HG03575 (cell line): ENCODE measurements at regions not wholly inside any gene's neighbourhood (a gene's known extent, or its start where the extent isn't known, plus 50 kb on each side); places are given as distances from the start of the nearest gene placed in this dataset.
"Not testable (repeated sequence)": the region's sequence is repeated elsewhere in the genome, so short reads cannot be mapped to it uniquely, and the experiment has no call there.

ENCODE experiments used
- ATAC-seq: cut with Tn5 transposase; IDR thresholded peaks from one replicate; pipeline ENCODE4 v1.9.1; 2021; ENCODE audit not compliant: unreplicated experiment, insufficient number of reproducible peaks, low FRiP score; ENCODE audit errors: extremely low read depth

DNA sequence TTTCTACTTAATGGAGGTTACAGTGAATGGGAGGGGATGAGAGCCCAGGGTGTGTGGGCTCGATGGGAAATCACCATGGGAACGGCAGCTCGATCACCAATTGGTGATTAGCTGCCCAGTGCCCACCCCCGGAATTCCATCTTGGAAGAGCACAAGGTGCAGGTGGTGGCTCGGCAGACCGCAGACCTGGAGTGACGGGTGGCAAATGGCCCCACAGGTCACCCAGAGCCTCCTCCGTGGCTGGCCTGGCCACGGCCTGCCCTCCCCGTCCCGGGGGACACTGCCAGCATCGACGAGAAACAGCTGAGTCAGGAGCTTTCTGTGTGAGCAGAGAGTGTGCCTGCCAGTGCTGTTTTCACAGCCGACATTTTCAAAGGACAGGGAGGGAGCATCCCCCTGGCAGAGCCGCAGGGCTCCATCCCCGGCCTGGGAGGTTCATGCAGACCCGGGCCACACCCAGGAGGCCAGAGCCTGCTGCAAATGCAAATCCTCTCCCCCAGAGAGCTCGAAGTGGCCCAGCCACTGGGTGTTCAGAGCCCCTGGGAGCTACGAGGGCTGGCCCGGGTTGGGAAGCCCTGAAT lies 176.4 kb upstream of the MYT1L start:
- no peak for ATAC-seq

DNA sequence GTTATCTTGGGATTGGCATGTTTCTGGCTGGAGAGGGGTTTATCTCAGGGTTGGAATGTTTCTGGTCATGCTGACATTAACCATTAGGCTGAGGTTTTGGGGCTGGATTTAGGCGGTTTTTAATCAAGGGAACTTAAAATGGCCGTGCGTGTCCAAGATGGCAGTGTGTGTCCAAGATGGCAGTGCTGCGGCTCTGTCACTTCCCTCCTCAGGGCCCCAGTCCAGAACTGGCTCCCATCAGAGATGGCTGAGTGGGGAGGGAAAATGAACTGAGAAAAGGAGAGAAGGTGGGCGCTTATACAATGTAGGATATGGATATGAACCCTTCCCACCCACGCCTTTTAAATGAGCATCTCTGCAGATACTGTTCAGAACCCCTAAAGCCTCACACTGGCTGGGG lies 175.5 kb upstream of the MYT1L start:
- no peak for ATAC-seq

DNA sequence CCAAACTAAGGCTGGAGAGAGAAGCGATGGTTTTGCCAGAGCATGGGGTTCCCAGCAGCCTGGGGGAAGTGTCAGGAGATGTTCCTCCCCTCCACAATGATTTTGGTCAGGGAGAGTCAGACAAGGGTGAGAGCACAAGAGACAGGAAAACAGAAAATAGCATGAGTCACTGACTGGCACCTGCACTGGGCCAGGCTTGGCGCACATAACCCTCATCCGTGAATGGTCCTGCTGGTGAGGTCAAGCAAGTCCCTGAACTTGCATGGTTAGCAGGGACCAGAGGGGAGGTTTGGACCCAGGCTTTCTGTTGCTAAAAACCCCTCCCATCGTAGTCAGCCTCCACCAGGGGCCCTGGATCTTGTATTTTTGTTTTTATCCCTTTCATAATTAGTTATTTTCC lies 174.5 kb upstream of the MYT1L start:
- no peak for ATAC-seq

DNA sequence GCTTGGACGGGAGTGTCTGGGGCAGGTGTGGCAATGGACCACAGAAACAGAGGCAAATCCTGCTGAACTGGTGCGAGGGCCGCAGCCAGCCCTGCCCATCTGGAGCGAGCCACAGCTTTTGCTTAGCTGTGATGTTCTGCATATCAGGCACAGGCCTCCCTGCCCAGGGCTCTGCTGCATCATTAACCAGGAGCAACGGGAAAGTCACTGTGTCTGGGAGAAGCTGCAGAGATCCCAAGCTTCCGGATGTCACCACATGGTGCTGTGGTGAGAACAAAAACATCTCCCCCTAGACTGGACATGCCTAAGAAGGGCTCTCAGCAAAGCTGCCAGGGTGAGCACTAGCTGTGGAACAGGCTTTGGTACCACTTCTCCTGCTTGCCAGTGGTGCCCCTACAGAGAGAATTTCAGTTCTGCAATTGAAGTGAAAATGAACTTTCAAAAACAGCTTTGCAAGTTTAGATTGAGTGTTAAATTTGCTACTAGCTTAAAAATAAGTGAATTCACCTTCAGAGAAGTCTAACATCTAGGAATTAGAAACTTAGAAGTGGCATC lies 172.9 kb upstream of the MYT1L start:
- no peak for ATAC-seq

DNA sequence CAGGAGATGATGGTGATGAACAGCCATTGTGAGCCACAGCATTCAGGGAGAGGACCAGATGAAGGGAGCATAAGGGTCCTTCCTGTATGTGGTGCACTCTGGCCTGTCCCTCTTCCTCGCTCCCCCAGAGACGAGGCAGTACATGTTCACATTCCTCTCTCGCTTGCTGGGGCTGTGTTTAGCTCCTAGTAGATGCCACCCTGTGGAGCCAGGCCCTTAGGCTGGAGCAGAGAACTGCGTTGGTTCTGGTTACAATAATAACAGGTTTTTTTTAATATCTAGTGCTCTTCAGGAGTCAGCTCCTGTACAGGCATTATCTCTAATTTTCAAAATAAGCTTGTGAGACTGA lies 171.1 kb upstream of the MYT1L start:
- no peak for ATAC-seq

DNA sequence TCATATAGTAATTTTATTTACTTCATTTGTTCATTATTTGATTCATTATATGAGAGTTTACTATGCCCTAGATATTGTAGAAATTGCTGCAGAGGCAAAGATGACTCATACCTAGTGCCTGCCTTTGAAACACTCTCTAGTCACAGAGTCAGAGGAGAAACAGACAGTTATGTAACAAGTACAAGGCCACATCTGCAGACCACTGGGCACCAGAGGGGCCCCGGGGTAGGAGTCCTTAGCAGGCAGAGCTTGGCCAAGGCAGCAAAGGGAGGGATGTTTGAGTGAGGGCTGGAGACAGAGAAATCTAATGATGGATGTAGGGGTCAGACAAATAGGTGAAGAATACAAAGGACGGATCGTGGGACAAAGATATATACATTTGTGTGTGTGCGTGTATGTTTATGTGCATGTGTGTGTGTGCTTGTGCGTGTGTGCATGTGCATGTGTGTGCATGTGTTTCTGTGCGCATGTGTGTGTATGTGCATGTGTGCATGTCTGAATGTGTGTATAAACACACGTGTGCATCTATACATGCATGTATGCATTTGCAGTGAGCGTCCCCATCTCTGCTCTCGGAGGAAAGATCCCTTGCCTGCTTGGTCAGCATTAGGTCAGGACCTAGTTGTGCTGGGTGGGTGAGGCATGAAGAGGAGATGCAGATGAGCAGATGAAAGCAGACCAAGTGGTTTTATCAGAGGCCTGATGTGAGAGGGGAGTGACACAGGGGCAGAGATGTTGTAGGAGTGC lies 170.6 kb upstream of the MYT1L start:
- no peak for ATAC-seq

DNA sequence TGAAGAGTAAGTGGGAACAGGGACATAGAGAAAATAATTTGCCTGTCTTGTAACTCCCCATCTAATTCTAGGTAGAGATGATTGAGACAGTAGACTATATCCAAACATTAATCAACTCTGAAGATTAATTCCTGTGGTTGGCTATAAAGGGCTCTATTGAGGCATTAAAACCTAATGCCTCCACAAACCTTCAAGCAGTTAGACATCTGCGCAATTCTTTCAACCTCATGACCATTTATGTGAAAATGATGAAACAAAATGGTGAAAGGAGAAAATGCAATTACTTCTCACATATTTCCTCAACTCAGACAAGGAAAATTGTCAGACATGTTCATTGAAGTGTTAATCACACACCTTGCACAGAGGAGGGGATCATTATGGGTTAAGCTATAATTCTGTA lies 164.5 kb upstream of the MYT1L start:
- ATAC-seq: no peak

DNA sequence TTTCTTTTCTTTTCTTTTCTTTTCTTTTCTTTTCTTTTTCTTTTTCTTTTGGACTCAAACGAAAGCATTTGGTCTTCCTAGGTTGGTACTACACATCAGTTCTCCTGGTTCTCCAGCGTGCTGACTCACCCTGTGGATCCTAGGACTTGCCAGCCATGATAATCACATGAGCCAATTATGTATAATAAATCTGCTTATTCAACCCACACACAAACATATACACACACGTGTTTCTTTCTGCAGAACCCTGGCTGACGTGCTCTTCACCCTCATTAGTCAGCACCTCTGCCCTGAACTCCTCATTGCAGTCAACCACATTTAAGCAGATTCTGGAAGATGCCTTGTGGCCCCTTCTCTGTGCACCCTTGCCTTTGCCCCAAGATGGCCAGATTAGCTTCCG lies 162.4 kb upstream of the MYT1L start:
- ATAC-seq: no peak

DNA sequence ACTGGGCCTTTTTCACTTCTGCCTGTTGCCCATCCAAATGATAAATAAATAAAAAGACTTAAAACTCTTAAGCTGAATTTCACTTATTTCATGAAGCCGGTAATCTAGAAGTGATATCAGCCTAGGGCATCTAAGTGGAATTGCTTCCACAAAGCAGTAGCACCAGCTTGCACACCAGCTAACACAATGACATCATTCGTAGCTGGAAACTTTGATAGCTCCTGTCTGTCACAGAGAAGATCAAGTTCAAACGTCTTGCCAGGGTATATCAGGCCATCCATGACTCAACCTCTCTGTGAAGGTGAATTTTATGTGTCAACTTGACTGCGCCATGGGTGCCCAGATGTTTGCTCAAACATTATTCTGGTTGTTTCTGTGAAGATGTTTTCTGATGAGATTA lies 161.7 kb upstream of the MYT1L start:
- no peak for ATAC-seq

DNA sequence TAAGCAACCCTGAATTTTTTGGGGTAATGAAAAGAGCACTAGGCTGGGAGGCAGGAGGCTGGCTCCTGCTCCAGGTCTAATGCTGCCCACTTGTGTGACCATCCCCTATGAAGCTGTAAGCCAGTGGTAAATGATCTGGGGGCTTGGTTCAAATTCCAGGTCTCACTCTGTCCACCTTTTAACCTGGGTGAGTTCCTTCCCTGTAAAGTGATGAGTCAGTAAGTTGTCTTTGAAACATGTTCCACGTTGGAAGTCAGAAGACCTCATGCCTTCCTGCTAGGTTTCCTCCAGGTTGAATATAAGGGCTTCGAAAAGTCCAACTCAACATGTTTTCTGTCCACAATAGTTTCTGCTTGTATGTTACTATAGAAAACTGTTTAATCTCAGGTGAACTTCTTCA lies 160.9 kb upstream of the MYT1L start:
- ATAC-seq: no peak

DNA sequence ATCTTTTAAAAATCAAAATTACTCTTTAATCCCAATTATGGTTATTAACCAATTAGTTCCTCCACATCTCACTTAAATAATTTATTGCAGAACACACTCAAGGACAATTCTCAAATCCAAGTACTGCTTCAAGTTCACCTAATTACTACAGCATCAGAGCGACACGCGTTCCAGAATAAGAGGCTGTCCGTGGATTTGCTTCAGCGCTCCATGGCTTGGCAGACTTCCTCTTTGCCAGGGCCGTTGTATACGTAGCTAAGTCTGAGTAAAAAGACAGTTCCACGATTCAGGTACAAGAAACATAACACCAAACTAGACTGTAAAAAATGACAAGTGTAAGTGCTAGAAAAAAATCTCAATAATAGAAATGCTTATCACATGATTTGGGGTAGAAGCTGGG lies 153.2 kb upstream of the MYT1L start:
- no peak for ATAC-seq

DNA sequence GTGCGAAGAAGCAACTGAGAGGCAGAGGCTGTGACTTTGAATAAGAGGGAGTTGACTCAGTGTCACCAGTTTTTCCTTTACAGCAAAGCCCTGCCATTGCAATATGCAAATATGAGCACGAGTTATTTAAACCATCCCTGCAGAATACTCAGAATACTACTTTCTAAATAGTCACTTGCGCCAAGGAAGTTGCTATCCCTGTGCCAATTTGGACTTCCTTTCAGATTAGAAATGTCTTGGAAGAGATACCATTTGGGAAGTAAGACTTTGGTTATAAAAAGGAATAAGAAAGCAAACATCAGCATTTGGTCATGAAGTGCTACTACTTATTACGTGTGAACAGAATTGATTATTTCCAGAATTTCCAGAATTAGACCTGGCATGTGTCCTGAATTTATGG lies 151.8 kb upstream of the MYT1L start:
- ATAC-seq: no peak

DNA sequence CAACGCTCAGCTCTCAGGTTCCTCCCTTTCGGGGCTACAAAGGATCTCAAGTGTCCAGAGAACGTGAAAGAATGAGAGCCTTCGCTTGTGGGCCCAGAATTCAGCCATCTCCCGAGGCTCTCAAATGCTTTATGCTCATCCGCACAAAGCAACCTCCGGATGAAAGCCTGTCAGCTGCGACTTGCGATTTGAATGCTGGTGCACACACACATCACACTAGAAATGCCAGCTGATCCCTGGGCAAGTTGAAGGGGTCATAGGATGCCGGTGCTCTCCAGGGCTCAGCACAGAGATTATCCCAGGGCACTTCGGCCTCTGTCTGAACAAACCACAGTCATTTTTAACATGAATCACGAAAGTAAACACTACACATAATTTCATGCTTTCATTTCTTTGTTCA lies 141.8 kb upstream of the MYT1L start:
- no peak for ATAC-seq

DNA sequence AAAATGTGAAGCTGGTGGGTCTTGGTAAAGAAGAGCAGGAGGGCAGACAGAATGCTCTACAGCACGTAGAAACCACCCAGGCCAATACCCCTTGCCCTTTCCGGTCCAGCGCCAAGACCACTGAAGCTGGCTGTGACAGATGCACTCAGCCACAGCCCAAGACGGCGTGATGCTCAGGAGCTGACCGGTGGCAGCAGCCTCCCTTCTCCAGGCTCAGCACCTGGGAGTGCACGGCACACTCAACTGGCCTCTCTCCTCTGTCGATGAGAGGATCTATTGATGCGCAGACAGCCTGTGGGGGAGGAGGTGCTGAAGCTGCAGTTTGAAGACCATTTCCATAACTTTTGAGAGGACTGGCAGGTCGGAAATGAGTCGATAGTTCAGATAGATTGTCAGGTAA lies 141.0 kb upstream of the MYT1L start:
- ATAC-seq: no peak

DNA sequence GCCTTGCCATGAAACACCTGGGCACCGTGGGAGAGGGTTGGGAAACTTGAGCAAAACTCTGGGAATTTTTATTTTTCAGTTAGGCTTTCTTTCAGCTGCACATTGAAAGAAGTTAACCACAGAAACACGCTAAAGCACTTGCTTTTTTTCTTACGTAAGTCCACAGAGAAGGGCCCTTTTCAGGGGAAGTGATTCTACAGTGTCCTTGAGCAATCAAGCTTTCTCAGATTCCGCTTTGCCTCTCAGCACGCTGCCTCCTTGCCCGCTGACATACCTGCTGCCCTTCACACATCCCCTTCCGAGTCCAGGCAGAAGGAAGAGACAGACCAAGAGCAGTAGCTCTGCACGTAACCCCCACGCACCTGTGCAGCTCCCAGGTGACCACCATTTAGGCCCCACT lies 135.5 kb upstream of the MYT1L start:
- no peak for ATAC-seq

DNA sequence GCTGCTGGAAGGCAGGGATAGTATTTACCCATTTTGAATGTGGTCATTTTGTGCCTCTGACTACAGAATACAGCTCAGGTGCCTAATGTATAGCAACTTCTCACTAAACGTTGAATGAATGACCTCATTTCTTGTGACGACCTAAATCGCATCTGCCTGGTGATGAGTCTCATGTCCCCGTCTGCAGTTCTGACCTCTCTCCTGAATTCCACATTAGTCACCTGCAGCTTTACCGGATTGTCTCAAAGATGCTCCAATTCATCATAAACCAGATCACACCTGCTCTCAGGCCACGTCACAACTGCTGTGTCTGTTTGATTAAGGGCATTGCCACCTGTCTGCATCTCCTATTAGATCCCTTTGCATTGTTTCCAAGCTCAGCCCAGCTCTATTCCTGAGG lies 133.6 kb upstream of the MYT1L start:
- no peak for ATAC-seq

DNA sequence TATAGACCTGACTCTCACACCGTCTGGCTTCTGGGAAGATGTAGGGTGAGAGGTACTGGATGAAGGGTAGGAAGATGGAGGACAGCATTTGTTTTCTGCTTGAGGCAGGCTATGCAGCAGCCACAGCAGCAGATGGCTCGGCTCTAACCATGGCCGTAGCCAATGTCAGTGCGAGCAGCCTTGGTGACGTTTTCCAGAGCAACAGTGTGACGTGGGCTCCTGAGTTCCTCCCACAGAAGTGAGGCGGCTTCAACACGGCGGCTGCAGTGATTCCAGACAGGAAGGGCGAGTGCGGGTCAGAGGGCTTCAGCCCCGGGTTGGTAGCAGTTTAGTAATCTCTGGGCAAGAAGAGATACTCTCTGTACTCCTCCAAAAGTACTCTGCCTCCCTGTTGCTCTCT lies 133.0 kb upstream of the MYT1L start:
- ATAC-seq: no peak

DNA sequence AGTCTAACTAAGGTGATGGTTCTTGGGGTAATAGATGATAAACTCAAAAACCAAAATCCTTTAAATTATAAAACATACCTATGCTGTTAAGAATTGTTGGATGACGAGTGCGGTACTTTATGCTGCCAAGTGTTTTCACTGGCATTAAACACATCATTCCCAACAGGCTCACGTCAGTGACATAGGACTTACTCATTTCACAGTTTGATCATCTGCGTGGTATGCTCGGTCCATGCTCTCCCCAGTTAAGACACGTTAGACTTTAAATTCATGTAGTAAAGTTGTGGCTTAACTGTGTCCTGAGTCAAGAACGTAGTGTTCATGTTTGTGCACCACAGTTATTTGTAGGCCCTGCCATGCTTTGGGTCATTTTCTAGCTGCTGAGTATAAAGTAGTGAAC lies 125.6 kb upstream of the MYT1L start:
- no peak for ATAC-seq

DNA sequence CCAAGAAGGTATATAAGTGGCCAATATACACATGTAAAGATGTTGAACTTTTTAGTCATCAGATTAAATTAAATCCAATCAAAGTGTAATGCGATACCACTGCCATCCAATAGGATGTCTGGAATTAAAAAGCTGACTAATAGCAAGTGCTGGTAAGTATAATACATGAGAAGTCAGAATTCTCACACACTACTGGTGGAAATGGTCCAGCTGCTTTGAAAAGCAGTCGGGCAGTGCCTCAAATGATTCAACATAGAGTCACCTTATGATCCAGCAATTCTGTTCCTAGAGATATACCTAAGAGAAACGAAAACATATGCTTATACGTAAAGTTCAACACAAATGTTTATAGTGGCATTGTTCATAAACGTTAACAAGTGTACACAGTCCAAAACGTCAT lies 124.1 kb upstream of the MYT1L start:
- ATAC-seq: no peak

DNA sequence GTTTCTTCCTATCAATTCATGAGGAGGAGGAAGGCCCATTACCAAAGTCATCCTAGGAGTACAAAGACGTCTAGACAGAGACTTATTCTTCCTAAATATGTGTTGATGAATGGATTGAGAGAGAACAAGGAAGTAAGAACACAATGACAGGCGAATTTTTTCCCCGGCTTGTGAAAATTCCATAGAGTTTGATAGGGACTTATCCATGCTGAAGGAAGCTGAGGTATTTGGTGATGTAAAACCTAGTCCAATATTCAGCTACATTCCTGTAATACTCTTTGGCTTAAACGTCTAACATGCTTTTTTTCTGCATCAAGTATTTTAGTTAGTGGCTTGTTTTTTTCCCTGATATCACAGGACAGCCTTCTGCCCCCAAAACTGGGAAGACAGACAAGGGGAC lies 121.9 kb upstream of the MYT1L start:
- ATAC-seq: no peak

DNA sequence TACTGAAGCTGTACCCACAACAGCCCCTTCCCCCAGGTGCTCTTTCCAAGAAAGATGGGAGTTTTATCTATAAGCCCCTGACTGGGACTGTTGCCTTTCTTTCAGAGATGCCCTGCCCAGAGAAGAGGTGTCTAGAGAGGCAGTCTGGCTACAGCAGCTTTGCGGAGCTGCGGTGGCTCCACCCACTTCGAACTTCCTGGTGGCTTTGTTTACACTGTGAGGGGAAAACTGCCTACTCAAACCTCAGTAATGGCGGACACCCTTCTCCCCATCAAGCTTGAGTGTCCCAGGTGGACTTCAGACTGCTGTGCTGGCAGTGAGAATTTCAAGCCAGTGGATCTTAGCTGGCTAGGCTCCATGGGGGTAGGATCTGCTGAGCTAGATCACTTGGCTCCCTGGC lies 120.2 kb upstream of the MYT1L start:
- not testable (repeated sequence) for ATAC-seq
